Midbrain (tissue), 1 donor: ENCODE measurements at regions not wholly inside any gene's neighbourhood (a gene's known extent, or its start where the extent isn't known, plus 50 kb on each side); places are given as distances from the start of the nearest gene placed in this dataset.

Source experiments
- DNase-seq: peaks from one replicate; lab custom pipeline; 2025; lab: John Stamatoyannopoulos, UW

- no peak for DNase-seq
These were observed 297.3 kb downstream of the DHX15 start for GRCh38 chr4:24287096-24287495.

GRCh38 chr4:24285759-24286158, 298.6 kb downstream of the DHX15 start:
- DNase-seq, result no peak

GRCh38 chr4:24282446-24282845, 301.9 kb downstream of the DHX15 start:
- no peak for DNase-seq

GRCh38 chr4:24279911-24280375, 304.4 kb downstream of the DHX15 start:
- DNase-seq, result no peak

- no peak for DNase-seq
These were observed 304.9 kb downstream of the DHX15 start for GRCh38 chr4:24279469-24279868.

- DNase-seq, result no peak
These were observed 305.7 kb downstream of the DHX15 start for GRCh38 chr4:24278693-24279092.

- no peak for DNase-seq
These were observed 309.9 kb downstream of the DHX15 start for GRCh38 chr4:24274381-24274941.

GRCh38 chr4:24273136-24273535, 311.2 kb downstream of the DHX15 start:
- DNase-seq, result no peak

GRCh38 chr4:24266951-24267722, 317.2 kb downstream of the DHX15 start:
- DNase-seq, result no peak

- DNase-seq, result no peak
These were observed 318.4 kb downstream of the DHX15 start for GRCh38 chr4:24265989-24266388.

- DNase-seq, result no peak
These were observed 321.7 kb downstream of the DHX15 start for GRCh38 chr4:24262616-24263015.

GRCh38 chr4:24262084-24262483, 322.3 kb downstream of the DHX15 start:
- DNase-seq, result no peak

GRCh38 chr4:24260923-24261564, 323.3 kb downstream of the DHX15 start:
- DNase-seq, result peak; percentile 7

GRCh38 chr4:24260133-24260715, 324.1 kb downstream of the DHX15 start:
- no peak for DNase-seq

- DNase-seq, result no peak
These were observed 327.8 kb downstream of the DHX15 start for GRCh38 chr4:24256547-24256946.

- no peak for DNase-seq
These were observed 328.3 kb downstream of the DHX15 start for GRCh38 chr4:24256066-24256465.

GRCh38 chr4:24252121-24252520, 332.2 kb downstream of the DHX15 start:
- no peak for DNase-seq

- no peak for DNase-seq
These were observed 332.8 kb downstream of the DHX15 start for GRCh38 chr4:24251589-24251988.

- no peak for DNase-seq
These were observed 334.4 kb downstream of the DHX15 start for GRCh38 chr4:24249972-24250371.

- DNase-seq, result no peak
These were observed 335.4 kb downstream of the DHX15 start for GRCh38 chr4:24248674-24249630.

- peak; percentile 35 for DNase-seq
These were observed 338.9 kb downstream of the DHX15 start for GRCh38 chr4:24245491-24245820.
